SK-N-SH treated with all-trans-retinoic acid at 6 μM for 48 hours (cell line): ENCODE measurements at regions not wholly inside any gene's neighbourhood (a gene's known extent, or its start where the extent isn't known, plus 50 kb on each side); places are given as distances from the start of the nearest gene placed in this dataset.

Source experiments
- ATAC-seq: fragments of 200-7000 bp; cut with Tn5 transposase; 3 replicates; pipeline ENCODE4 v1.9.1; 2020; ENCODE audit warnings: mild to moderate bottlenecking, moderate library complexity
- ARNTL ChIP-seq: fragments of 450-650 bp; formaldehyde crosslinking; IDR thresholded peaks from 2 replicates; pipeline ENCODE4 v1.5.0; 2020; ENCODE audit warnings: low read depth, mild to moderate bottlenecking, moderate library complexity, borderline replicate concordance
- BACH2 ChIP-seq: fragments of 250-450 bp; sonication (Bioruptor Pico); IDR thresholded peaks from 2 replicates; pipeline ENCODE4 v1.9.0; 2021; ENCODE audit warnings: mild to moderate bottlenecking, borderline replicate concordance
- CREB5 ChIP-seq: fragments of 250-450 bp; sonication (Bioruptor Pico); IDR thresholded peaks from 2 replicates; pipeline ENCODE4 v1.5.1; 2020; ENCODE audit warnings: low read depth, mild to moderate bottlenecking, moderate library complexity
- CSDC2 ChIP-seq: fragments of 250-450 bp; sonication (Bioruptor Pico); IDR thresholded peaks from 2 replicates; pipeline ENCODE4 v1.5.0; 2020; ENCODE audit warnings: mild to moderate bottlenecking, moderate library complexity
- CSRNP3 ChIP-seq: fragments of 250-450 bp; sonication (Bioruptor Pico); IDR thresholded peaks from 2 replicates; pipeline ENCODE4 v1.5.1; 2021; ENCODE audit warnings: mild to moderate bottlenecking, moderate library complexity
- ESRRG ChIP-seq: fragments of 250-450 bp; sonication (Bioruptor Pico); IDR thresholded peaks from 2 replicates; pipeline ENCODE4 v1.6.1; 2021; ENCODE audit warnings: mild to moderate bottlenecking
- GLIS3 ChIP-seq: fragments of 250-450 bp; sonication (Bioruptor Pico); IDR thresholded peaks from 2 replicates; pipeline ENCODE4 v1.5.0; 2020; ENCODE audit warnings: mild to moderate bottlenecking, moderate library complexity
- ISL1 ChIP-seq: fragments of 250-450 bp; sonication (Bioruptor Pico); IDR thresholded peaks from 2 replicates; pipeline ENCODE4 v2.1.2; 2022; ENCODE audit warnings: mild to moderate bottlenecking, moderate library complexity
- OSR1 ChIP-seq: fragments of 250-450 bp; sonication (Bioruptor Pico); IDR thresholded peaks from 2 replicates; pipeline ENCODE4 v1.8.0; 2022; ENCODE audit warnings: moderate library complexity, mild to moderate bottlenecking, inconsistent platforms
- PATZ1 ChIP-seq: fragments of 250-450 bp; sonication (Bioruptor Pico); IDR thresholded peaks from 2 replicates; pipeline ENCODE4 v1.8.0; 2020; ENCODE audit warnings: mild to moderate bottlenecking, moderate library complexity, borderline replicate concordance
- POU6F1 ChIP-seq: fragments of 250-450 bp; sonication (Bioruptor Pico); IDR thresholded peaks from 2 replicates; pipeline ENCODE4 v1.8.0; 2021; ENCODE audit warnings: low read depth, mild to moderate bottlenecking, moderate library complexity, borderline replicate concordance
- RARB ChIP-seq: fragments of 250-450 bp; sonication (Bioruptor Pico); IDR thresholded peaks from 2 replicates; pipeline ENCODE4 v1.8.0; 2021; ENCODE audit warnings: mild to moderate bottlenecking, moderate library complexity
- SNAI2 ChIP-seq: fragments of 250-450 bp; sonication (Bioruptor Pico); IDR thresholded peaks from 2 replicates; pipeline ENCODE4 v1.5.0; 2020; ENCODE audit warnings: mild to moderate bottlenecking, moderate library complexity
- TCF4 ChIP-seq: fragments of 250-450 bp; sonication (Bioruptor Pico); IDR thresholded peaks from 2 replicates; pipeline ENCODE4 v1.8.0; 2021; ENCODE audit warnings: mild to moderate bottlenecking, moderate library complexity, borderline replicate concordance
- TOX ChIP-seq: fragments of 250-450 bp; sonication (Bioruptor Pico); IDR thresholded peaks from 2 replicates; pipeline ENCODE4 v1.8.0; 2021; ENCODE audit warnings: mild to moderate bottlenecking, moderate library complexity, borderline replicate concordance
- TSHZ2 ChIP-seq: fragments of 250-450 bp; sonication (Bioruptor Pico); IDR thresholded peaks from 2 replicates; pipeline ENCODE4 v1.5.0; 2020; ENCODE audit warnings: mild to moderate bottlenecking, moderate library complexity
- ZFP3 ChIP-seq: fragments of 250-450 bp; sonication (Bioruptor Pico); IDR thresholded peaks from 2 replicates; pipeline ENCODE4 v1.5.0; 2020; ENCODE audit warnings: mild to moderate bottlenecking, moderate library complexity
- ZFP30 ChIP-seq: fragments of 450-650 bp; formaldehyde crosslinking; IDR thresholded peaks from 2 replicates; pipeline ENCODE4 v1.5.0; 2022; ENCODE audit warnings: mild to moderate bottlenecking, moderate library complexity
- ZNF565 ChIP-seq: fragments of 450-650 bp; formaldehyde crosslinking; conservative IDR thresholded peaks from 2 replicates; pipeline ENCODE4 v1.5.0; 2020; ENCODE audit warnings: low read depth, mild to moderate bottlenecking, moderate library complexity

- no peak for TF ChIP-seq POU6F1 (CRISPR knock-in tag)
- TF ChIP-seq ISL1, result no peak
- TF ChIP-seq PATZ1, result no peak
- TF ChIP-seq SNAI2, result no peak
- TF ChIP-seq OSR1 (CRISPR knock-in tag), result no peak
- no peak for TF ChIP-seq CREB5 (CRISPR knock-in tag)
- no peak for TF ChIP-seq BACH2 (CRISPR knock-in tag)
- no peak for TF ChIP-seq ARNTL (CRISPR knock-in tag)
- no peak for TF ChIP-seq TCF4 (CRISPR knock-in tag)
- TF ChIP-seq CSDC2, result no peak
- TF ChIP-seq ZFP3 (CRISPR knock-in tag), result no peak
- TF ChIP-seq TSHZ2 (CRISPR knock-in tag), result no peak
- ATAC-seq, result no peak
These were observed 428.7 kb upstream of the RARB start for GRCh38 chr3:24999357-24999756.

- no peak for ATAC-seq
- TF ChIP-seq CREB5 (CRISPR knock-in tag) (no peak), CSRNP3 (no peak), GLIS3 (CRISPR knock-in tag) (no peak), POU6F1 (CRISPR knock-in tag) (no peak), ZFP30 (CRISPR knock-in tag) (no peak), RARB (no peak), ESRRG (CRISPR knock-in tag) (no peak), SNAI2 (no peak), TCF4 (CRISPR knock-in tag) (no peak), ZNF565 (no peak), TOX (CRISPR knock-in tag) (no peak)
These were observed 427.0 kb upstream of the RARB start for GRCh38 chr3:25000971-25001591.
